K562 (cell line): ENCODE measurements at regions not wholly inside any gene's neighbourhood (a gene's known extent, or its start where the extent isn't known, plus 50 kb on each side); places are given as distances from the start of the nearest gene placed in this dataset.

Experiments
- ATAC-seq: fragments of 200-7000 bp; cut with Tn5 transposase; 3 replicates; pipeline ENCODE4 v1.9.1; 2020; ENCODE audit warnings: moderate library complexity
- BruUV-seq: library from RNA; stranded (reverse); fragments of 400-500 nt; replicated peaks from 2 replicates; lab custom pipeline; 2021; lab: Mats Ljungman, UMichigan
- CTCF ChIA-PET: fragments of 300-600 bp; formaldehyde crosslinking; extraction: SDS; loops from one replicate; lab custom pipeline; 2021; ENCODE audit warnings: low intra/inter-chr PET ratio; lab: Yijun Ruan, JAX
- POLR2A ChIA-PET: fragments of 300-600, 350-650 bp; sonication (Branson Sonifier 250); formaldehyde crosslinking; extraction: SDS; loops from one replicate; lab custom pipeline; 2021; ENCODE audit warnings: antibody characterized with exemption, inconsistent platforms; lab: Yijun Ruan, JAX
- DNase-seq, 4 experiments: peaks; one replicate each; pipeline versions ENCODE4 v3.0.0 to v3.0.0-alpha.2; 2011 to 2018; ENCODE audit warnings: low spot score in 3 of 4, mixed read lengths in 3 of 4; ENCODE audit errors: extremely low read depth in 1 of 4
- FAIRE-seq: peaks from 2 replicates; lab custom pipeline; 2011; peaks lifted over from hg19 to GRCh38; lab: Jason Lieb, UNC
- H2AFZ ChIP-seq: 2 replicates; pipeline ENCODE4 v1.6.0; 2011; ENCODE audit warnings: low read depth, low read length, control low read depth, inconsistent platforms
- H3K27ac ChIP-seq: fragments of 200-600 bp; 3 replicates; pipeline ENCODE4 v1.8.0; 2011; ENCODE audit warnings: low read depth, mild to moderate bottlenecking, control low read depth, inconsistent platforms, low read length, moderate library complexity, mixed read lengths; ENCODE audit errors: extremely low read depth
- H3K27me3 ChIP-seq, 2 experiments: fragments of 300-600 bp in 1 of 2; 2 replicates in 1 of 2; 3 replicates in 1 of 2; pipeline versions ENCODE4 v1.6.0 to v1.8.0; 2011; ENCODE audit warnings: inconsistent platforms in 2 of 2, low read length in 2 of 2, mild to moderate bottlenecking in 1 of 2, mixed read lengths in 1 of 2, moderate library complexity in 1 of 2; ENCODE audit not compliant: control insufficient read depth in 2 of 2, insufficient read depth in 2 of 2
- H3K36me3 ChIP-seq: fragments of 300-600 bp; 3 replicates; pipeline ENCODE4 v1.8.0; 2011; ENCODE audit warnings: mild to moderate bottlenecking, low read length, inconsistent platforms; ENCODE audit not compliant: control insufficient read depth, insufficient read depth
- H3K4me1 ChIP-seq, 2 experiments: fragments of 200-600 bp in 1 of 2; replicated peaks in 1 of 2; 2 replicates in 1 of 2; 3 replicates in 1 of 2; pipeline versions ENCODE4 v1.5.1 to v1.8.0; 2011; ENCODE audit warnings: inconsistent platforms in 2 of 2, low read length in 2 of 2, mild to moderate bottlenecking in 1 of 2, mixed read lengths in 1 of 2, moderate library complexity in 1 of 2; ENCODE audit not compliant: control insufficient read depth in 2 of 2, insufficient read depth in 2 of 2
- H3K4me2 ChIP-seq: 2 replicates; pipeline ENCODE4 v1.6.1; 2011; ENCODE audit warnings: low read length, control low read depth, inconsistent platforms, mixed read lengths; ENCODE audit not compliant: insufficient read depth
- H3K4me3 ChIP-seq: fragments of 200-600 bp; sonication (generic), shearing (Covaris generic); 2 replicates; pipeline ENCODE4 v1.5.1; 2016; ENCODE audit warnings: control low read depth, inconsistent platforms
- H3K79me2 ChIP-seq: fragments of 200-600 bp; 3 replicates; pipeline ENCODE4 v1.8.0; 2011; ENCODE audit warnings: low read length, inconsistent platforms; ENCODE audit not compliant: control insufficient read depth, insufficient read depth
- H3K9ac ChIP-seq, 2 experiments: 2 replicates each; pipeline versions ENCODE4 v1.6.0 to v1.6.1; 2011; ENCODE audit warnings: low read depth in 2 of 2, low read length in 2 of 2, control low read depth in 1 of 2, inconsistent platforms in 1 of 2, mild to moderate bottlenecking in 1 of 2, mixed read lengths in 1 of 2; ENCODE audit not compliant: insufficient read depth in 1 of 2
- H3K9me1 ChIP-seq: one replicate; pipeline ENCODE4 v1.6.0; 2011; ENCODE audit warnings: inconsistent platforms, mild to moderate bottlenecking, low read length, moderate library complexity; ENCODE audit not compliant: control insufficient read depth, insufficient read depth
- H3K9me3 ChIP-seq: replicated peaks from 2 replicates; pipeline ENCODE4 v1.5.1; 2011; ENCODE audit warnings: low read depth, low read length, inconsistent platforms; ENCODE audit not compliant: control insufficient read depth, insufficient read depth
- H4K20me1 ChIP-seq: replicated peaks from 2 replicates; pipeline ENCODE4 v1.6.1; 2011; ENCODE audit warnings: low read length, inconsistent platforms, mixed read lengths; ENCODE audit not compliant: control insufficient read depth, insufficient read depth
- E2F3 ChIP-seq: fragments of 250-450 bp; sonication (Bioruptor Pico); IDR thresholded peaks from 2 replicates; pipeline ENCODE4 v1.4.0; 2020; ENCODE audit warnings: mild to moderate bottlenecking
- GTF3C2 ChIP-seq: IDR thresholded peaks from 3 replicates; pipeline ENCODE4 v1.6.1; 2011; ENCODE audit warnings: borderline replicate concordance, mild to moderate bottlenecking, moderate library complexity; ENCODE audit not compliant: insufficient read length; ENCODE audit errors: extremely low read depth
- HSF4 ChIP-seq: fragments of 250-450 bp; sonication (Bioruptor Pico); IDR thresholded peaks from 2 replicates; pipeline ENCODE4 v2.1.2; 2022; ENCODE audit warnings: mild to moderate bottlenecking, moderate library complexity, borderline replicate concordance
- JUN ChIP-seq, 2 experiments: sonication (generic) in 1 of 2; formaldehyde crosslinking in 1 of 2; IDR thresholded peaks; 2 replicates each; pipeline versions ENCODE4 v1.6.1 to v1.8.0; 2012 to 2022; ENCODE audit warnings: borderline replicate concordance in 2 of 2, mild to moderate bottlenecking in 2 of 2, improper control_type of control experiment in 1 of 2, low read depth in 1 of 2, low read length in 1 of 2, missing genetic modification reagents in 1 of 2
- PBX2 ChIP-seq, 2 experiments: IDR thresholded peaks in 1 of 2; conservative IDR thresholded peaks in 1 of 2; 2 replicates each; pipeline ENCODE4 v1.6.1; 2016; ENCODE audit warnings: low read depth in 2 of 2, mild to moderate bottlenecking in 1 of 2, missing compliant biosample characterization in 1 of 2, missing genetic modification characterization in 1 of 2, moderate library complexity in 1 of 2
- PTTG1 ChIP-seq: fragments of 450-650 bp; IDR thresholded peaks from 2 replicates; pipeline ENCODE4 v1.6.1; 2016; ENCODE audit warnings: low read depth, mild to moderate bottlenecking, missing genetic modification characterization, missing compliant biosample characterization
- SREBF2 ChIP-seq: sonication (generic); formaldehyde crosslinking; IDR thresholded peaks from 2 replicates; pipeline ENCODE4 v1.4.0; 2020; ENCODE audit warnings: mild to moderate bottlenecking, missing genetic modification reagents
- WGBS: fragments of 100-300 bp; shearing (Covaris generic); methylation state at CpG from one replicate; pipeline ENCODE4 v1.1.6; 2016; ENCODE audit warnings: low coverage, mixed read lengths; ENCODE audit not compliant: insufficient coverage; ENCODE audit errors: missing lambda C conversion rate; 5-methylcytosine and 5-hydroxymethylcytosine counted together
- in situ Hi-C: fragments of 300-500 bp; cut with MboI; formaldehyde crosslinking; loops from 4 replicates; pipeline ENCODE4 v1.15.0; 2018; ENCODE audit warnings: inconsistent platforms, mixed read lengths
- intact Hi-C: fragments of 100-400 bp; cut with micrococcal nuclease; formaldehyde crosslinking; loops from 2 replicates; pipeline ENCODE4 v1.14.2; 2022

GRCh38 chr13:65159803-65160202, 2070.3 kb downstream of the PCDH9 start:
- FAIRE-seq, result no peak
- Histone ChIP-seq H3K36me3 (no peaks in the 10 kb centered on the region), H3K79me2 (no peaks in the 10 kb centered on the region), H4K20me1 (no peaks in the 10 kb centered on the region), H3K4me3 (no peak overlapping the region), H3K4me2 (no peak overlapping the region), H3K4me1 (no peaks in the 10 kb centered on the region), H3K27me3 (no peaks in the 10 kb centered on the region), H3K9me3 (no peaks in the 10 kb centered on the region), H3K9ac (no peak overlapping the region), H3K9me1 (no peaks in the 10 kb centered on the region), H2AFZ (no peak overlapping the region)
- CTCF ChIA-PET, result no interaction called here
- intact Hi-C loops (no loop called here), in situ Hi-C loops (no loop called here)
- no TSS peak for BruUV-seq
- WGBS, result 17% methylated on average over 3 of the region's 3 CpGs
- POLR2A ChIA-PET, result no interaction called here
- ATAC-seq, result no peak
- no peak for DNase-seq
- TF ChIP-seq JUN (IDR thresholded peaks at IDR 0.05; ENCODE audit: borderline replicate concordance, low read depth, low read length), result no peak
- no peak for TF ChIP-seq JUN (CRISPR knock-in tag; IDR thresholded peaks at IDR 0.05; ENCODE audit: borderline replicate concordance)
- TF ChIP-seq GTF3C2, result no peak
- TF ChIP-seq PTTG1 (tag), result no peak
- no peak for TF ChIP-seq E2F3
- TF ChIP-seq HSF4 (CRISPR knock-in tag), result no peak
- no peak for TF ChIP-seq SREBF2 (CRISPR knock-in tag)
- TF ChIP-seq PBX2 (CRISPR knock-in tag; IDR thresholded peaks at IDR 0.05; ENCODE audit: low read depth), result no peak
- 0 out of 2 replicates have a peak, but pooled peaks have one; percentile 7 for TF ChIP-seq PBX2 (tag; conservative IDR thresholded peaks at IDR 0.05; ENCODE audit: low read depth)
- TF ChIP-seq, all 486 proteins: peak for 1
- H3K27ac ChIP-seq, result no peak overlapping the region
